CD4-positive, alpha-beta T cell (primary cell): ENCODE measurements at regions not wholly inside any gene's neighbourhood (a gene's known extent, or its start where the extent isn't known, plus 50 kb on each side); places are given as distances from the start of the nearest gene placed in this dataset.

ENCODE experiments used
- ATAC-seq: fragments of 200-7000 bp; cut with Tn5 transposase; one replicate; pipeline ENCODE4 v1.10.0; 2022; ENCODE audit warnings: mild to moderate bottlenecking; ENCODE audit not compliant: poor library complexity
- CTCF ChIA-PET: fragments of 350-600 bp; sonication (Branson Sonifier 250); formaldehyde crosslinking; loops from one replicate; lab custom pipeline; 2021; ENCODE audit warnings: antibody characterized with exemption, inconsistent platforms; lab: Charles Lee
- POLR2A ChIA-PET: fragments of 350-600 bp; sonication (Branson Sonifier 250); formaldehyde crosslinking; loops from one replicate; lab custom pipeline; 2021; ENCODE audit warnings: antibody characterized with exemption, inconsistent platforms; lab: Charles Lee
- DNase-seq, 14 experiments: peaks; one replicate each; pipeline ENCODE4 v3.0.0-alpha.2; 2013 to 2020; ENCODE audit warnings: mixed read lengths in 2 of 14
- H3K27ac ChIP-seq, 2 donors: one replicate each; pipeline versions ENCODE4 v1.5.1 to v1.7.0; 2013; ENCODE audit warnings: low read length in 2 of 2, low read depth in 1 of 2, mild to moderate bottlenecking in 1 of 2
- H3K27me3 ChIP-seq, 2 experiments: 1 replicate in 1 of 2; 2 replicates in 1 of 2; pipeline versions ENCODE4 v1.6.1 to v1.7.0; 2013; ENCODE audit warnings: low read length in 2 of 2, control low read depth in 1 of 2, mild to moderate bottlenecking in 1 of 2, moderate library complexity in 1 of 2; ENCODE audit not compliant: insufficient read depth in 2 of 2, control insufficient read depth in 1 of 2
- H3K36me3 ChIP-seq: one replicate; pipeline ENCODE4 v1.6.1; 2013; ENCODE audit warnings: low read length, control low read depth; ENCODE audit not compliant: insufficient read depth
- H3K4me1 ChIP-seq: one replicate; pipeline ENCODE4 v1.6.1; 2013; ENCODE audit warnings: low read length, control low read depth; ENCODE audit not compliant: insufficient read depth
- H3K4me3 ChIP-seq: one replicate; pipeline ENCODE4 v1.5.1; 2013; ENCODE audit warnings: mild to moderate bottlenecking, low read length, moderate library complexity
- H3K9me3 ChIP-seq, 2 experiments: 1 replicate in 1 of 2; 2 replicates in 1 of 2; pipeline versions ENCODE4 v1.6.1 to v1.7.0; 2013; ENCODE audit warnings: low read length in 2 of 2, mild to moderate bottlenecking in 2 of 2, control low read depth in 1 of 2, moderate library complexity in 1 of 2; ENCODE audit not compliant: control insufficient read depth in 1 of 2, insufficient read depth in 1 of 2
- H3K27ac Mint-ChIP-seq: one replicate; pipeline ENCODE4 v1.8.0; 2020; ENCODE audit warnings: mixed read lengths
- H3K27me3 Mint-ChIP-seq: one replicate; pipeline ENCODE4 v1.8.0; 2021; ENCODE audit warnings: mixed read lengths
- H3K36me3 Mint-ChIP-seq: one replicate; pipeline ENCODE4 v1.8.0; 2021; ENCODE audit warnings: low read depth, mixed read lengths
- H3K4me1 Mint-ChIP-seq: one replicate; pipeline ENCODE4 v1.8.0; 2021; ENCODE audit warnings: low read depth, mixed read lengths
- H3K4me3 Mint-ChIP-seq: one replicate; pipeline ENCODE4 v1.8.0; 2020; ENCODE audit warnings: mild to moderate bottlenecking, mixed read lengths
- H3K9me3 Mint-ChIP-seq: one replicate; pipeline ENCODE4 v1.8.0; 2020; ENCODE audit warnings: mixed read lengths
- CTCF ChIP-seq: fragments of 200-600 bp; IDR thresholded peaks from one replicate; pipeline ENCODE4 v1.8.0; 2022; ENCODE audit warnings: antibody characterized with exemption, mild to moderate bottlenecking
- intact Hi-C, 2 experiments: fragments of 100-400 bp; cut with DNase I in 1 of 2; cut with micrococcal nuclease in 1 of 2; formaldehyde crosslinking; loops; one replicate each; pipeline versions ENCODE4 v1.15.1 to v1.9.0; 2023 to 2025; cut with DNase I, micrococcal nuclease

GRCh38 chr5:91541696-91542095, 158.6 kb upstream of the ARRDC3 start:
- H3K27me3 Mint-ChIP-seq, result no peaks in the 10 kb centered on the region
- Histone ChIP-seq H3K4me3 (no peak overlapping the region), H3K4me1 (no peaks in the 10 kb centered on the region), H3K36me3 (no peaks in the 10 kb centered on the region), H3K27me3 (no peaks in the 10 kb centered on the region), H3K27ac (no peak overlapping the region), H3K9me3 (no peaks in the 10 kb centered on the region)
- DNase-seq (no peak), ATAC-seq (no peak)
- no peaks in the 10 kb centered on the region for H3K36me3 Mint-ChIP-seq
- H3K4me3 Mint-ChIP-seq, result no peak overlapping the region
- TF ChIP-seq CTCF, result no peak
- no peaks in the 10 kb centered on the region for H3K4me1 Mint-ChIP-seq
- ChIA-PET POLR2A (no interaction called here), CTCF (no interaction called here)
- no peak overlapping the region for H3K27ac Mint-ChIP-seq
- intact Hi-C loops, result no loop called here
- peaks cover under 1% of the 10 kb centered on the region for H3K9me3 Mint-ChIP-seq

- H3K27me3 ChIP-seq, result no peaks in the 10 kb centered on the region
- H3K27ac Mint-ChIP-seq, result no peak overlapping the region
- DNase-seq, result no peak
- H3K4me1 ChIP-seq, result no peaks in the 10 kb centered on the region
- CTCF ChIA-PET, result no interaction called here
- H3K36me3 Mint-ChIP-seq, result no peaks in the 10 kb centered on the region
- no peak overlapping the region for H3K4me3 Mint-ChIP-seq
- H3K9me3 Mint-ChIP-seq, result no peaks in the 10 kb centered on the region
- H3K4me3 ChIP-seq, result no peak overlapping the region
- H3K4me1 Mint-ChIP-seq, result no peaks in the 10 kb centered on the region
- TF ChIP-seq CTCF, result no peak
- intact Hi-C loops, result no loop called here
- POLR2A ChIA-PET, result no interaction called here
- no peaks in the 10 kb centered on the region for H3K27me3 Mint-ChIP-seq
- no peaks in the 10 kb centered on the region for H3K36me3 ChIP-seq
- no peaks in the 10 kb centered on the region for H3K9me3 ChIP-seq
- no peak overlapping the region for H3K27ac ChIP-seq
- no peak for ATAC-seq
Measured at GRCh38 chr5:91538179-91538578, 155.1 kb upstream of the ARRDC3 start.

DNA sequence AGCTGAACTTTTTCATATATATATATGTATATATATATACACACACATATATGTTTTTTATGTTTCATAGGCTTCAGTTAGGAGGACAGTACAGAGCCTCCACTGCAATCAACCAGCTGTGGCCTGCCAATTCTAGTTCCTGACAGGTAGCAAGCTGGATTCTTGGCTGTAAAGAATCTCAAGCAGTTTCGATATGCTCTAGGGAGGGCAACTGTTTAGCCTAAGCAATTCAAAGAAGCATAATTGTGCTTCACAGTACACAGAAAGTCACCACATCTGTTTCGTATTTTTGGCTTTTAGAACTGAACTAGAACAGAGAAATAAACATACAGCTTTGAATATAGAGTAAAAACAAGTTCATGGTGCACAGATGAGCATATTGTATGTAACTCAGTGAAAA, 152.4 kb upstream of the ARRDC3 start:
- intact Hi-C loops, result no loop called here
- H3K4me1 Mint-ChIP-seq, result no peaks in the 10 kb centered on the region
- ATAC-seq (no peak), DNase-seq (no peak)
- H3K4me3 Mint-ChIP-seq, result no peak overlapping the region
- TF ChIP-seq CTCF, result no peak
- H3K9me3 ChIP-seq, result no peaks in the 10 kb centered on the region
- H3K4me3 ChIP-seq, result no peak overlapping the region
- H3K27ac ChIP-seq, result no peak overlapping the region
- no peaks in the 10 kb centered on the region for H3K27me3 Mint-ChIP-seq
- no peaks in the 10 kb centered on the region for H3K36me3 ChIP-seq
- H3K27ac Mint-ChIP-seq, result no peak overlapping the region
- no peaks in the 10 kb centered on the region for H3K4me1 ChIP-seq
- no peaks in the 10 kb centered on the region for H3K9me3 Mint-ChIP-seq
- POLR2A ChIA-PET, result no interaction called here
- no peaks in the 10 kb centered on the region for H3K27me3 ChIP-seq
- CTCF ChIA-PET, result no interaction called here
- H3K36me3 Mint-ChIP-seq, result no peaks in the 10 kb centered on the region
